Endothelial cell of umbilical vein (primary cell): ENCODE measurements at regions not wholly inside any gene's neighbourhood (a gene's known extent, or its start where the extent isn't known, plus 50 kb on each side); places are given as distances from the start of the nearest gene placed in this dataset.

Experiments
- BruUV-seq: library from RNA; stranded (reverse); fragments of 400-500 nt; replicated peaks from 2 replicates; lab custom pipeline; 2021; lab: Mats Ljungman, UMichigan
- CTCF ChIA-PET: fragments of 300-600, 350-600 bp; sonication (Branson Sonifier 250); formaldehyde crosslinking; loops from one replicate; lab custom pipeline; 2021; ENCODE audit warnings: antibody characterized with exemption, inconsistent platforms; lab: Charles Lee
- POLR2A ChIA-PET: fragments of 300-600, 350-600 bp; sonication (Branson Sonifier 250); formaldehyde crosslinking; loops from one replicate; lab custom pipeline; 2021; ENCODE audit warnings: antibody characterized with exemption, inconsistent platforms; lab: Charles Lee
- DNase-seq: peaks from one replicate; pipeline ENCODE4 v3.0.0-alpha.2; 2011; ENCODE audit warnings: low read depth, low spot score
- FAIRE-seq: peaks from 2 replicates; lab custom pipeline; 2011; peaks lifted over from hg19 to GRCh38; lab: Jason Lieb, UNC
- H2AFZ ChIP-seq: 2 replicates; pipeline ENCODE4 v1.6.0; 2012; ENCODE audit warnings: low read depth, low read length, control low read depth, inconsistent platforms
- H3K27ac ChIP-seq: 2 replicates; pipeline ENCODE4 v1.5.1; 2011; ENCODE audit warnings: low read depth, mild to moderate bottlenecking, control low read depth, low read length, moderate library complexity; ENCODE audit not compliant: insufficient read depth
- H3K27me3 ChIP-seq, 2 experiments: 2 replicates each; pipeline versions ENCODE4 v1.6.0 to v1.6.1; 2011; ENCODE audit warnings: low read length in 2 of 2, mixed read lengths in 1 of 2; ENCODE audit not compliant: control insufficient read depth in 2 of 2, insufficient read depth in 2 of 2
- H3K36me3 ChIP-seq, 2 experiments: 2 replicates in 1 of 2; 3 replicates in 1 of 2; pipeline ENCODE4 v1.5.1; 2011; ENCODE audit warnings: low read length in 2 of 2, mild to moderate bottlenecking in 1 of 2, moderate library complexity in 1 of 2; ENCODE audit not compliant: control insufficient read depth in 2 of 2, insufficient read depth in 2 of 2; ENCODE audit errors: extremely low read depth in 1 of 2
- H3K4me1 ChIP-seq: 3 replicates; pipeline ENCODE4 v1.5.1; 2011; ENCODE audit warnings: mild to moderate bottlenecking, low read length; ENCODE audit not compliant: control insufficient read depth, insufficient read depth; ENCODE audit errors: extremely low read depth
- H3K4me2 ChIP-seq: 2 replicates; pipeline ENCODE4 v1.6.1; 2011; ENCODE audit warnings: low read length, control low read depth, mixed read lengths; ENCODE audit not compliant: insufficient read depth
- H3K4me3 ChIP-seq, 3 experiments: fragments of 200-600 bp in 1 of 3; sonication (generic), shearing (Covaris generic) in 1 of 3; replicated peaks in 1 of 3; 2 replicates each; pipeline ENCODE4 v1.5.1; 2011 to 2016; ENCODE audit warnings: control low read depth in 3 of 3, low read length in 3 of 3, mild to moderate bottlenecking in 2 of 3, inconsistent platforms in 1 of 3, low read depth in 1 of 3, moderate library complexity in 1 of 3; ENCODE audit not compliant: insufficient read depth in 1 of 3
- H3K79me2 ChIP-seq: 2 replicates; pipeline ENCODE4 v1.6.0; 2012; ENCODE audit warnings: low read length, inconsistent platforms; ENCODE audit not compliant: control insufficient read depth, insufficient read depth
- H3K9ac ChIP-seq: replicated peaks from 2 replicates; pipeline ENCODE3; 2011; ENCODE audit warnings: low read length, control low read depth; ENCODE audit not compliant: insufficient read depth; ENCODE audit errors: extremely low read depth
- H3K9me1 ChIP-seq: replicated peaks from 3 replicates; pipeline ENCODE4 v1.6.0; 2011; ENCODE audit warnings: mild to moderate bottlenecking, low read length; ENCODE audit not compliant: control insufficient read depth, insufficient read depth; ENCODE audit errors: extremely low read depth
- H3K9me3 ChIP-seq: replicated peaks from 2 replicates; pipeline ENCODE4 v1.5.1; 2012; ENCODE audit warnings: low read length, inconsistent platforms; ENCODE audit not compliant: control insufficient read depth, insufficient read depth
- H4K20me1 ChIP-seq: replicated peaks from 2 replicates; pipeline ENCODE3; 2011; ENCODE audit warnings: mild to moderate bottlenecking, low read length; ENCODE audit not compliant: control insufficient read depth, insufficient read depth; ENCODE audit errors: extremely low read depth
- CTCF ChIP-seq, 2 donors: IDR thresholded peaks; 1 replicate in 1 of 2; 2 replicates in 1 of 2; pipeline ENCODE4 v1.5.1; 2011; ENCODE audit warnings: low read length in 2 of 2, mild to moderate bottlenecking in 2 of 2, moderate library complexity in 2 of 2, control low read depth in 1 of 2, inconsistent platforms in 1 of 2, low read depth in 1 of 2; ENCODE audit not compliant: insufficient read depth in 1 of 2; ENCODE audit errors: extremely low read depth in 1 of 2
- EZH2 ChIP-seq: IDR thresholded peaks from 2 replicates; pipeline ENCODE4 v1.6.1; 2012; ENCODE audit warnings: borderline replicate concordance, low read depth, mild to moderate bottlenecking, moderate library complexity, low read length, inconsistent platforms; ENCODE audit not compliant: severe bottlenecking
- FOS ChIP-seq: IDR thresholded peaks from 2 replicates; pipeline ENCODE4 v1.6.1; 2011; ENCODE audit warnings: mild to moderate bottlenecking, low read length, moderate library complexity, borderline replicate concordance; ENCODE audit not compliant: insufficient read depth
- GATA2 ChIP-seq: IDR thresholded peaks from 2 replicates; pipeline ENCODE4 v1.7.0; 2011; ENCODE audit warnings: low read depth, mild to moderate bottlenecking, moderate library complexity, mixed read lengths, low read length; ENCODE audit not compliant: insufficient read length, insufficient read depth
- JUN ChIP-seq: IDR thresholded peaks from 2 replicates; pipeline ENCODE4 v1.6.1; 2011; ENCODE audit warnings: borderline replicate concordance, low read depth; ENCODE audit not compliant: insufficient read length, insufficient read depth
- MAX ChIP-seq: IDR thresholded peaks from 2 replicates; pipeline ENCODE4 v1.6.1; 2011; ENCODE audit not compliant: insufficient read depth, insufficient read length
- MYC ChIP-seq: IDR thresholded peaks from one replicate; pipeline ENCODE4 v1.6.1; 2011; ENCODE audit warnings: mild to moderate bottlenecking, low read depth, low read length
- POLR2A ChIP-seq: IDR thresholded peaks from 2 replicates; pipeline ENCODE4 v1.6.1; 2012; ENCODE audit warnings: low read depth, mild to moderate bottlenecking, control low read depth, low read length
- POLR2AphosphoS5 ChIP-seq: IDR thresholded peaks from 2 replicates; pipeline ENCODE4 v1.6.1; 2012; ENCODE audit warnings: low read depth, mild to moderate bottlenecking, control low read depth, low read length, moderate library complexity; ENCODE audit not compliant: insufficient read depth
- dilution Hi-C: fragments of 300-500 bp; cut with MboI; formaldehyde crosslinking; loops from one replicate; pipeline ENCODE4 v1.15.0; 2019; ENCODE audit warnings: low sequenced_read_pairs; ENCODE audit not compliant: extremely low pct_ligation_motif_present
- intact Hi-C: fragments of 100-400 bp; cut with micrococcal nuclease; formaldehyde crosslinking; loops from one replicate; pipeline ENCODE4 v1.10.0; 2022

- H3K9me1 ChIP-seq = no peaks in the 10 kb centered on the region
- no peak overlapping the region for H3K4me2 ChIP-seq
- H3K27me3 ChIP-seq = no peaks in the 10 kb centered on the region
- H3K9ac ChIP-seq = no peak overlapping the region
- dilution Hi-C loops = no loop called here
- FAIRE-seq = no peak
- no peak overlapping the region for H3K4me3 ChIP-seq
- DNase-seq = no peak
- no peaks in the 10 kb centered on the region for H3K4me1 ChIP-seq
- POLR2A ChIA-PET = no interaction called here
- H2AFZ ChIP-seq = no peak overlapping the region
- peaks cover 4% of the 10 kb centered on the region for H3K9me3 ChIP-seq
- TF ChIP-seq JUN (no peak), POLR2AphosphoS5 (no peak), MAX (no peak), FOS (no peak), GATA2 (no peak), MYC (no peak), EZH2 (no peak), POLR2A (no peak)
- H3K79me2 ChIP-seq = no peaks in the 10 kb centered on the region
- CTCF ChIA-PET = no interaction called here
- H3K36me3 ChIP-seq = no peaks in the 10 kb centered on the region
- intact Hi-C loops = no loop called here
- no peaks in the 10 kb centered on the region for H4K20me1 ChIP-seq
- no TSS peak for BruUV-seq
- no peak overlapping the region for H3K27ac ChIP-seq
Measured at GRCh38 chr14:48973151-48973550, 613.0 kb downstream of the RPS29 start.

- no peaks in the 10 kb centered on the region for H3K9me1 ChIP-seq
- no peaks in the 10 kb centered on the region for H4K20me1 ChIP-seq
- H2AFZ ChIP-seq = no peak overlapping the region
- H3K27me3 ChIP-seq = no peaks in the 10 kb centered on the region
- no peaks in the 10 kb centered on the region for H3K4me1 ChIP-seq
- no peak overlapping the region for H3K27ac ChIP-seq
- TF ChIP-seq JUN (no peak), POLR2A (no peak), MYC (no peak), POLR2AphosphoS5 (no peak), MAX (no peak), GATA2 (no peak), CTCF (IDR thresholded peaks at IDR 0.05; ENCODE audit: extremely low read depth in 1 of 2, insufficient read depth in 1 of 2, low read depth in 1 of 2, low read length in 2 of 2) (no peak), FOS (no peak), EZH2 (no peak)
- H3K79me2 ChIP-seq = no peaks in the 10 kb centered on the region
- no peak overlapping the region for H3K9ac ChIP-seq
- DNase-seq (no peak), FAIRE-seq (no peak)
- no peak overlapping the region for H3K4me2 ChIP-seq
- H3K36me3 ChIP-seq = no peaks in the 10 kb centered on the region
- ChIA-PET CTCF (no interaction called here), POLR2A (no interaction called here)
- peaks cover 4% of the 10 kb centered on the region for H3K9me3 ChIP-seq
- dilution Hi-C loops = no loop called here
- intact Hi-C loops = no loop called here
- H3K4me3 ChIP-seq = no peak overlapping the region
- BruUV-seq = no TSS peak
Measured at GRCh38 chr14:48970943-48971342, 615.2 kb downstream of the RPS29 start.
